ENCODE measurements at regions not wholly inside any gene's neighbourhood (a gene's known extent, or its start where the extent isn't known, plus 50 kb on each side); places are given as distances from the start of the nearest gene placed in this dataset.

GRCh38 chr6:66362888-66363287 is 655.9 kb upstream of the EYS start:
- Histone ChIP-seq H3K9me3 (no peaks in the 10 kb centered on the region), H3K27ac (no peak overlapping the region), H3K27me3 (no peaks in the 10 kb centered on the region), H3K36me3 (no peaks in the 10 kb centered on the region), H3K4me1 (no peaks in the 10 kb centered on the region), H3K4me3 (no peak overlapping the region)
- no peak for TF ChIP-seq CTCF (IDR thresholded peaks at IDR 0.05)
- no peak for TF ChIP-seq POLR2A (IDR thresholded peaks at IDR 0.05)
- TF ChIP-seq POLR2AphosphoS5 (IDR thresholded peaks at IDR 0.05; ENCODE audit: insufficient read depth in 1 of 2, low read depth in 1 of 2), result no peak
- no peak for DNase-seq (ENCODE audit: extremely low spot score in 2 of 2)
- intact Hi-C loops (cut with DNase I), result no loop called here

GRCh38 chr6:66361886-66362285 is 654.9 kb upstream of the EYS start:
- Histone ChIP-seq H3K27ac (no peak overlapping the region), H3K36me3 (no peaks in the 10 kb centered on the region), H3K4me3 (no peak overlapping the region), H3K4me1 (no peaks in the 10 kb centered on the region), H3K9me3 (no peaks in the 10 kb centered on the region), H3K27me3 (no peaks in the 10 kb centered on the region)
- intact Hi-C loops (cut with DNase I), result no loop called here
- TF ChIP-seq POLR2AphosphoS5 (IDR thresholded peaks at IDR 0.05; ENCODE audit: insufficient read depth in 1 of 2, low read depth in 1 of 2) (no peak), POLR2A (IDR thresholded peaks at IDR 0.05) (no peak), CTCF (IDR thresholded peaks at IDR 0.05) (no peak)
- no peak for DNase-seq (ENCODE audit: extremely low spot score in 2 of 2)

GRCh38 chr6:66357781-66358180 is 650.8 kb upstream of the EYS start:
- intact Hi-C loops (cut with DNase I), result no loop called here
- no peak for DNase-seq (ENCODE audit: extremely low spot score in 2 of 2)
- no peaks in the 10 kb centered on the region for H3K4me1 ChIP-seq

GRCh38 chr6:66355471-66355870 is 648.4 kb upstream of the EYS start:
- intact Hi-C loops (cut with DNase I), result no loop called here
- Histone ChIP-seq H3K36me3 (no peaks in the 10 kb centered on the region), H3K4me1 (no peaks in the 10 kb centered on the region), H3K27me3 (no peaks in the 10 kb centered on the region), H3K27ac (no peak overlapping the region), H3K9me3 (no peaks in the 10 kb centered on the region), H3K4me3 (no peak overlapping the region)
- no peak for DNase-seq (ENCODE audit: extremely low spot score in 2 of 2)
- TF ChIP-seq CTCF (IDR thresholded peaks at IDR 0.05), result no peak
- no peak for TF ChIP-seq POLR2A (IDR thresholded peaks at IDR 0.05)

More at GRCh38 chr6:66357781-66358180, 650.8 kb upstream of the EYS start:
- H3K27ac ChIP-seq, result no peak overlapping the region
- H3K36me3 ChIP-seq, result no peaks in the 10 kb centered on the region
- no peaks in the 10 kb centered on the region for H3K9me3 ChIP-seq
- TF ChIP-seq POLR2A (IDR thresholded peaks at IDR 0.05), result no peak
- TF ChIP-seq POLR2AphosphoS5 (IDR thresholded peaks at IDR 0.05; ENCODE audit: insufficient read depth in 1 of 2, low read depth in 1 of 2), result no peak
- TF ChIP-seq CTCF (IDR thresholded peaks at IDR 0.05), result no peak
- H3K4me3 ChIP-seq, result no peak overlapping the region
- no peaks in the 10 kb centered on the region for H3K27me3 ChIP-seq

- no peaks in the 10 kb centered on the region for H3K4me1 ChIP-seq
- DNase-seq (ENCODE audit: extremely low spot score in 2 of 2), result no peak
- TF ChIP-seq POLR2A (IDR thresholded peaks at IDR 0.05), result no peak
- no peak for TF ChIP-seq POLR2AphosphoS5 (IDR thresholded peaks at IDR 0.05; ENCODE audit: insufficient read depth in 1 of 2, low read depth in 1 of 2)
- no peak for TF ChIP-seq CTCF (IDR thresholded peaks at IDR 0.05)
- no peaks in the 10 kb centered on the region for H3K27me3 ChIP-seq
- intact Hi-C loops (cut with DNase I), result no loop called here
- no peaks in the 10 kb centered on the region for H3K36me3 ChIP-seq
- H3K9me3 ChIP-seq, result no peaks in the 10 kb centered on the region
- no peak overlapping the region for H3K4me3 ChIP-seq
- no peak overlapping the region for H3K27ac ChIP-seq
Observed at GRCh38 chr6:66344796-66345195, 637.8 kb upstream of the EYS start.

All from vagina (tissue), 2 donors.